ENCODE measurements at regions not wholly inside any gene's neighbourhood (a gene's known extent, or its start where the extent isn't known, plus 50 kb on each side); places are given as distances from the start of the nearest gene placed in this dataset.

GRCh38 chr5:42301349-42301748 lies 121.9 kb upstream of the GHR start:
- ATAC-seq (ENCODE audit: low read depth) (no peak), DNase-seq (no peak)
- POLR2A ChIA-PET = no interaction called here
- Mint-ChIP-seq H3K4me1 (no peaks in the 10 kb centered on the region), H3K9me3 (peaks cover 8% of the 10 kb centered on the region), H3K27me3 (no peaks in the 10 kb centered on the region), H3K4me3 (no peak overlapping the region), H3K27ac (no peak overlapping the region), H3K36me3 (ENCODE audit: low read depth) (no peaks in the 10 kb centered on the region)
- no peak for TF ChIP-seq CTCF (IDR thresholded peaks at IDR 0.05)
- CTCF ChIA-PET = no interaction called here
- intact Hi-C loops (cut with micrococcal nuclease) = no loop called here

GRCh38 chr5:42302186-42302585 lies 121.1 kb upstream of the GHR start:
- Mint-ChIP-seq H3K27ac (no peak overlapping the region), H3K27me3 (no peaks in the 10 kb centered on the region), H3K4me1 (no peaks in the 10 kb centered on the region), H3K4me3 (no peak overlapping the region), H3K9me3 (peaks cover under 1% of the 10 kb centered on the region), H3K36me3 (ENCODE audit: low read depth) (no peaks in the 10 kb centered on the region)
- ChIA-PET CTCF (no interaction called here), POLR2A (no interaction called here)
- DNase-seq (no peak), ATAC-seq (ENCODE audit: low read depth) (no peak)
- no peak for TF ChIP-seq CTCF (IDR thresholded peaks at IDR 0.05)
- intact Hi-C loops (cut with micrococcal nuclease) = no loop called here

- ATAC-seq (ENCODE audit: low read depth) (no peak), DNase-seq (no peak)
- Mint-ChIP-seq H3K4me1 (no peaks in the 10 kb centered on the region), H3K27me3 (no peaks in the 10 kb centered on the region), H3K9me3 (no peaks in the 10 kb centered on the region), H3K4me3 (no peak overlapping the region), H3K27ac (no peak overlapping the region), H3K36me3 (ENCODE audit: low read depth) (no peaks in the 10 kb centered on the region)
- ChIA-PET CTCF (no interaction called here), POLR2A (no interaction called here)
- TF ChIP-seq CTCF (IDR thresholded peaks at IDR 0.05) = no peak
- intact Hi-C loops (cut with micrococcal nuclease) = no loop called here
These were observed 117.0 kb upstream of the GHR start for GRCh38 chr5:42306287-42306686.

- no peaks in the 10 kb centered on the region for H3K36me3 Mint-ChIP-seq (ENCODE audit: low read depth)
- H3K4me3 Mint-ChIP-seq = no peak overlapping the region
- ATAC-seq (ENCODE audit: low read depth) (no peak), DNase-seq (no peak)
- intact Hi-C loops (cut with micrococcal nuclease) = no loop called here
- no peak for TF ChIP-seq CTCF (IDR thresholded peaks at IDR 0.05)
- H3K27me3 Mint-ChIP-seq = no peaks in the 10 kb centered on the region
- POLR2A ChIA-PET = no interaction called here
- no peak overlapping the region for H3K27ac Mint-ChIP-seq
- CTCF ChIA-PET = no interaction called here
- no peaks in the 10 kb centered on the region for H3K9me3 Mint-ChIP-seq
- H3K4me1 Mint-ChIP-seq = no peaks in the 10 kb centered on the region
These were observed 113.4 kb upstream of the GHR start for GRCh38 chr5:42309865-42310264.

- ATAC-seq (ENCODE audit: low read depth) = no peak
- TF ChIP-seq CTCF (IDR thresholded peaks at IDR 0.05) = no peak
- Mint-ChIP-seq H3K4me3 (no peak overlapping the region), H3K36me3 (ENCODE audit: low read depth) (no peaks in the 10 kb centered on the region), H3K9me3 (peaks cover 13% of the 10 kb centered on the region), H3K27ac (no peak overlapping the region), H3K27me3 (no peaks in the 10 kb centered on the region), H3K4me1 (no peaks in the 10 kb centered on the region)
- ChIA-PET POLR2A (no interaction called here), CTCF (no interaction called here)
- intact Hi-C loops (cut with micrococcal nuclease) = no loop called here
- DNase-seq = no peak
These were observed 108.0 kb upstream of the GHR start for GRCh38 chr5:42315214-42315613.

Measured in activated B cell treated with CpG ODN at 0.5 μM for 24 hours (primary cell).